ENCODE measurements at regions not wholly inside any gene's neighbourhood (a gene's known extent, or its start where the extent isn't known, plus 50 kb on each side); places are given as distances from the start of the nearest gene placed in this dataset.

- TF ChIP-seq ZBTB33 (IDR thresholded peaks at IDR 0.05) (no peak), HNF4A (conservative IDR thresholded peaks at IDR 0.05) (no peak), MAX (IDR thresholded peaks at IDR 0.05) (no peak), TAF1 (conservative IDR thresholded peaks at IDR 0.05) (no peak), EGR1 (IDR thresholded peaks at IDR 0.05; ENCODE audit: low read depth in 2 of 2) (no peak), FOXA1 (IDR thresholded peaks at IDR 0.05) (no peak), RXRA (IDR thresholded peaks at IDR 0.05) (no peak), JUND (IDR thresholded peaks at IDR 0.05) (no peak), YY1 (IDR thresholded peaks at IDR 0.05) (no peak)
Observed at GRCh38 chr3:102194760-102195159, 240.1 kb upstream of the ZPLD1 start (continued).

- Histone ChIP-seq H3K27ac (ENCODE audit: low read depth in 1 of 2, low read length in 2 of 2) (peak overlapping the region; percentile 63 to 75), H3K9ac (ENCODE audit: low read depth in 1 of 2, low read length in 2 of 2) (peak overlapping the region; percentile 10 to 31), H3K4me3 (ENCODE audit: low read depth in 1 of 3, low read length in 3 of 3) (peak overlapping the region in 2 of 3 donors; percentile 14 to 32), H3K36me3 (ENCODE audit: control insufficient read depth in 4 of 4, insufficient read depth in 3 of 4, low read depth in 1 of 4, low read length in 3 of 4) (no peaks in the 10 kb centered on the region), H3K4me1 (ENCODE audit: control insufficient read depth in 4 of 4, insufficient read depth in 4 of 4, low read length in 3 of 4) (peaks cover 0 to 4% (median 1%) of the 10 kb centered on the region in 4 donors), H3K9me3 (ENCODE audit: control insufficient read depth in 4 of 4, low read length in 3 of 4) (no peaks in the 10 kb centered on the region), H3K27me3 (ENCODE audit: control insufficient read depth in 4 of 4, insufficient read depth in 4 of 4, low read length in 3 of 4) (no peaks in the 10 kb centered on the region)
- WGBS, result 30% methylated on average over 5 of the region's 5 CpGs
- DNase-seq (ENCODE audit: low spot score), result no peak
- TF ChIP-seq GABPA (IDR thresholded peaks at IDR 0.05 in 1 of 2, conservative IDR thresholded peaks at IDR 0.05 in 1 of 2) (no peak), REST (IDR thresholded peaks at IDR 0.05) (peak; percentile 38), CTCF (IDR thresholded peaks at IDR 0.05; ENCODE audit: low read depth, low read length, missing input control) (no peak), TAF1 (conservative IDR thresholded peaks at IDR 0.05) (no peak), MAX (IDR thresholded peaks at IDR 0.05) (peak; percentile 67), FOXA1 (IDR thresholded peaks at IDR 0.05) (no peak), JUND (IDR thresholded peaks at IDR 0.05) (peak in 1 of 2 donors; percentile 68), RXRA (IDR thresholded peaks at IDR 0.05) (peak; percentile 87 to 90), EGR1 (IDR thresholded peaks at IDR 0.05; ENCODE audit: low read depth in 2 of 2) (no peak), RAD21 (IDR thresholded peaks at IDR 0.05) (peak; percentile 27 to 35), ZBTB33 (IDR thresholded peaks at IDR 0.05) (no peak), SP1 (IDR thresholded peaks at IDR 0.05) (no peak), FOXA2 (IDR thresholded peaks at IDR 0.05) (no peak), ATF3 (IDR thresholded peaks at IDR 0.05) (no peak), HNF4A (conservative IDR thresholded peaks at IDR 0.05) (peak in 1 of 2 donors; percentile 64), HNF4G (IDR thresholded peaks at IDR 0.05) (no peak), YY1 (IDR thresholded peaks at IDR 0.05) (peak; percentile 44)
Observed at GRCh38 chr3:102195198-102195948, 239.4 kb upstream of the ZPLD1 start.
